B cell (primary cell): ENCODE measurements at regions not wholly inside any gene's neighbourhood (a gene's known extent, or its start where the extent isn't known, plus 50 kb on each side); places are given as distances from the start of the nearest gene placed in this dataset.

Experiments
- CTCF ChIP-seq: fragments of 200-600 bp; IDR thresholded peaks from one replicate; pipeline ENCODE4 v1.8.0; 2022; ENCODE audit warnings: antibody characterized with exemption, mild to moderate bottlenecking
- EZH2 ChIP-seq: IDR thresholded peaks from 2 replicates; pipeline ENCODE4 v1.6.1; 2012; ENCODE audit warnings: borderline replicate concordance, low read depth, mild to moderate bottlenecking, moderate library complexity, low read length; ENCODE audit not compliant: insufficient read depth, poor library complexity, severe bottlenecking

- TF ChIP-seq CTCF, result no peak
- TF ChIP-seq EZH2, result no peak
Observed at GRCh38 chr21:16821588-16821987, 691.3 kb upstream of the CXADR start.
